ENCODE measurements at regions not wholly inside any gene's neighbourhood (a gene's known extent, or its start where the extent isn't known, plus 50 kb on each side); places are given as distances from the start of the nearest gene placed in this dataset.
A peak's percentile ranks its signal among the peaks of the same experiment; 100 is the strongest.

DNA sequence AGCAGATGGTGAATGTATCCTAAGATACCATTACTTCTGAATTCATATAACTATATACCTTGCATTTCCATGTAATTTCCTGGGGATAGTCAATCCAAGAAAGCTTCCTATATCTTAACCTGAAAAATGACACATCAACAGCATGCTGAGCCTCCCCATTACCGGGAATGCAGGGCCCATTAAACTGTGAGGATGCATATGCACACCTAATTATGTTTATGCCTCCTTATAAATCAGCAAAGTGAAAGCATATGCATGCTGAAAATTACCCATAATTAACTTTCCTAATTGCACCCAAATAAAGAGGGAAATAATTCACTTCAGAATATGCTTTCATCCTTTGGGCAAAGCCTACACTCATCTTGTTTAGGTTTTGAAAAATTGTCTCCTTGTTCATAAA lies 663.0 kb downstream of the KCNA4 start:
- DNase-seq (ENCODE audit: low spot score): no peak

- DNase-seq (ENCODE audit: low spot score): no peak
Measured at GRCh38 chr11:29352273-29352795, 664.5 kb downstream of the KCNA4 start.

DNA sequence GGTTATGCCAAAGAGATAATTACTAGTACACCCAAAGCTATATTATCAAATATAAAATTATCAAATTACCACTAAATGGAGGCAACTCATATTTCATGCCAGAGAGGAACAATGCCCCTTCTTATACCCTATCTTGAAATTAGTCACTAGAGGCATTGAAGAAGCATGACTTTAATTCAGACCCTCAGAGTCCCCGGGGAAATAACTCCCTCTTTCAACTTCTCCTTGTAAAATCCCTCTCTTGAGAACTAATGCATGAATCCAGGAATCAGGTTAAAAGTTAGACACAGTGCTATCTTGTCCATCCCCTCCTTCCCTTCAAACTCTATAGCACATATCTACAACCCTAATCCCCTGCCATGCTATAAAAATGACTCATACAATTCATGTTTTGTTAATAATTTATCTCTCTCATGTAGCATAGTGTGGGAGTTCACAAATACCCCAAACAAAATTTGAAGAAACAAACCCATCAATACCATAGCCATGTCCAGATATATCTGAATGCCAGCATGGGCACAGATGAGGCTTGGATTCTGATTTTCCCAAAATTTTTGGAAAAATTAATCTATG lies 665.4 kb downstream of the KCNA4 start:
- no peak for DNase-seq (ENCODE audit: low spot score)

DNA sequence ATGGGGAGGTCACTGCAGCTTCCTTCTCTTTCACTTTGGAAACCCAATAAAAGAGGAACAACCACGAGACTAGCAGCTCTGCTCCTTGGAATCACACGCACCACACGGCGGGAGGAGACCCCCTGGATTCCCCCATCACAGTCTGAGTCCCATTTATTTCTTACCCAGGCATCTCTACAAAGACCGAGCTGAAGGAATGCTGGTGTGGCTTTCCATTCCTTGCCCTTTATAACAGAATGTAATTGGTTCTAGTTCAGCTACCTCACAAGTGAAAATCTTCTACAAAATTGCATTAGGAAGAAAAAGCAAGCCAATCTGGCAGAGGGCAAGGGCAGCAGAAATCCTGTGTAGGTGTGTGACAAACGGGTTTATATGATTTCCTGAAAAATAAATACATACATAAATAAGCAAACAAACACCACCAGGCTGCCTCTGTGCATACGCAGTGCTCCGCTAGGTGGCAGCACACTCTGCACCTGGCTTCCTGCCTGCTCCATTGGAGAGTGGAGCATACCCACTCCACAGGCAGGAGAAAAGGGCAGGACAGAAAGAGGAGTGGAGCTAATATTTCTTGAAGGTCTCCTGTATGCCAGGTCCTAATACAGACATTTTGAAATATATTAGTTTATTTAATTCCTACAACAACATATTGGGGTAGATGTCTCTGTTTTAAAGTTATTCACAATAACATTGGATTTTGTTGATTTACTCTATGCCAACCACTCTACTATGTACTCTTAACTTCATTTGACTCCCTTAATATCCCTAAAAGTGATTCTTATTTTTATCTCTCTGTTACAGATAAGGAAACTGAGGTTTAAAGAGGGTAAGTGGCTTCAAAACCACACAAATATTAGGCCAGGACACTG lies 673.1 kb downstream of the KCNA4 start:
- DNase-seq (ENCODE audit: low spot score): peak; percentile 75

GRCh38 chr11:29336727-29337575 lies 679.9 kb downstream of the KCNA4 start:
- DNase-seq (ENCODE audit: low spot score): peak; percentile 15

GRCh38 chr11:29334776-29335130 lies 682.1 kb downstream of the KCNA4 start:
- DNase-seq (ENCODE audit: low spot score): no peak

GRCh38 chr11:29333993-29334775 lies 682.6 kb downstream of the KCNA4 start:
- peak; percentile 65 for DNase-seq (ENCODE audit: low spot score)

- DNase-seq (ENCODE audit: low spot score): no peak
Measured at GRCh38 chr11:29331451-29332010, 685.3 kb downstream of the KCNA4 start.

- peak; percentile 48 for DNase-seq (ENCODE audit: low spot score)
Measured at GRCh38 chr11:29328961-29329441, 687.8 kb downstream of the KCNA4 start.

DNA sequence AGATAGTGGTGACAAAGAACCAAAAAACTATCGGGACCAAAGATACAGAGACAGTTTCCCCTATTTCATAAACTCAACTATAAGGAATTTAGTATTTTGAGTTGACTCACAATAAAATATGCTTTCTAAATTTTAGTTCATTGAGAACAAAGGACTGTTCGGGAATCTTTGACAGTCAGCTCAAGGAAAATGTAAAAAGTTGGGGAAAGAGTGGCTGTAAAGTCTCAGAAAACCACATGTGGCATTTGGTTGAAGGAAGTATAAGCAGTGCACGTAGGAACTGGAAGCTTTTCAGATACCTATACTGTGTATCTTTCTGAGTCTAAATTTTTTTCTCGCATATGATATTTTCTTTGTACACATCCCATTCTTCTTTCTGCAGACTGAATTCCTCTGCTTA lies 688.9 kb downstream of the KCNA4 start:
- DNase-seq (ENCODE audit: low spot score): no peak

DNA sequence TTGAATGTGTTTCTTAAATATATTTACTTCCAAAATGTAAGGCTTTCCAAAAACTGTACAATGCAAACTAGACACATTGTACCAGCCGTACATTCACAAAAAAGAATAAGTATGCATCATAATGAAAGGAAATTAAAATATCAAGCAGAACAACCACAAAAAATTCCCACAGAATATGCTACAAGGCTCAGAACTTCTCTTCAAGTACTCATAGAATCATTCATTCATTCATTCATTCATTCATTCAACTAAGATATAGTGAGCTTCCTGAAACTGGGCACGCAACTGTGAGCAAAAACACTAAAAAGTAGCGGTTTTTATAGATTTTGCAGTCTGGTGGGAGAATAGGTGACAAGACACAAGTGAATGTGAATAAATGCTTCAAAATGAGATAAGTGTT lies 690.1 kb downstream of the KCNA4 start:
- DNase-seq (ENCODE audit: low spot score): no peak

DNA sequence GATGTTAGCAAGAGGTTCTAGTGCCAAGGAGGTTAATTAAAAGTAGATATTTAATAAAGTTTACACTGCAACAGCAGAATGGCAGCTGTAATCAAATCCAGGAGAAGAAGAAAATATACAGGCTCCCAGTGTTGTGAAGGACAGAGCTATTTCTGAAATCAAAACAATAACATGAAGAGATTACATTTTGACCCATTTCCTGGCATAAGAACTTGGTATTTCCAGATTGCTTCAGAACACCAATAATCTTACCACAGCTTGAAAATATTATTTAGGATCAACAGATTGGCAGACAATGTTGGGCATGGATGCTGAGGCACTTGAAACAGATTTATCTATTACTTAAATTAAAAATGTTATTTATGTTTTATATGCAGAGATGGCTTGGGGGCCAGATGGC lies 692.5 kb downstream of the KCNA4 start:
- DNase-seq (ENCODE audit: low spot score): no peak

- DNase-seq (ENCODE audit: low spot score): no peak
Measured at GRCh38 chr11:29321293-29322132, 695.3 kb downstream of the KCNA4 start.

DNA sequence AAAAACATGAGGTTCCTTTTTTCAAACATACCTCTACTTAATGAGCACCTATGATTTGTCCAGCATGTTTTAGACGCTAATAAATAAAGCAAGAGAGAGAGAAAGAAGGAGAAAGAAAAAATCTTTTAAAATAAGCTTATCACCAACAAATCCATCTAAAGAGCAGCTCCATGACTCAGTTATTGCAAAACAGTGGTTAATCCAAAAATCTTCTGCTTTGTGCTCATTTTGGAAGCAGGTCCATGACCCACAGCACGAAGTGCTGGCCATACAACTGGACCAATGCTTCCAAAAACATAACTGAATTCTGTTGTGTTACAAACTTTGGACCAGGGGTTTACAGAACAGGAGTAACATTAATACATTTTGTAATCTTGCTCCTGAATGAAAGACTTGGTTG lies 696.6 kb downstream of the KCNA4 start:
- DNase-seq (ENCODE audit: low spot score): no peak

DNA sequence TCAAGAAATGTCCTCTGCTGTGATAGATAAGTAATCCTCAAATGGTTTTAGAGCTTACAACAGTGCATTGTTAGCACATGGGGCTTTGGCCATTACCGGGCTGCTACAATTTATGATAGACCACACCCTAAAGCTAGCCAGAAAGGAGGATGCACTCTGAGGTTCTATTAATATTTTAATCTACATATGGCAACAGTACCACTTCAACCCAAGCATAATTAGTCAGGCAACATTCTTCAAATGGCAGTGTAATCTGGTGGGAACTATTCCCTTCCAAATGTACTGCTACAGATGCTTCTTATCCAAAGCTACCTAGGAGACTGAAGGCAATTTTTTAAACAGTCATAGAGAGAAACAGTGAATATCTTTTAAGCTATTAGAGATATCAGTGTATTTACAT lies 697.6 kb downstream of the KCNA4 start:
- no peak for DNase-seq (ENCODE audit: low spot score)

- no peak for DNase-seq (ENCODE audit: low spot score)
Measured at GRCh38 chr11:29318134-29318845, 698.5 kb downstream of the KCNA4 start.

DNA sequence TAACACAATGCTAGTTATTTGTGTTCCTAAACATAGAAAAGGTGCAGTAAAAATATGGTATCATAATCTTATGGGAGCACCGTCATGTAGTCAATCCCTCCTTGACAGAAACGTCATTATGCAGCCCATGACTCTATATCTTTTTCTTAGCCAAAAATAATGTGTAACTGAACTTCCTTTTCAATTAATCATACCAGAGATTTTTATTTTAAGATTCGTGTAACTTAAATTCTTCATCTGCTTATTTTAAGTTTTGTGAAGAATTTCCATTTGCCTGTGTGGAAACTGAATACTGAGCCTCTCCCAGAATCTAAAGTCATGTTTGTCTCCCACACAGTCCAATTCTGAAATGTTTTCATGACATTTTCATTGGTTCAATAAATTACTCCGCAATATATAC lies 699.1 kb downstream of the KCNA4 start:
- DNase-seq (ENCODE audit: low spot score): no peak

DNA sequence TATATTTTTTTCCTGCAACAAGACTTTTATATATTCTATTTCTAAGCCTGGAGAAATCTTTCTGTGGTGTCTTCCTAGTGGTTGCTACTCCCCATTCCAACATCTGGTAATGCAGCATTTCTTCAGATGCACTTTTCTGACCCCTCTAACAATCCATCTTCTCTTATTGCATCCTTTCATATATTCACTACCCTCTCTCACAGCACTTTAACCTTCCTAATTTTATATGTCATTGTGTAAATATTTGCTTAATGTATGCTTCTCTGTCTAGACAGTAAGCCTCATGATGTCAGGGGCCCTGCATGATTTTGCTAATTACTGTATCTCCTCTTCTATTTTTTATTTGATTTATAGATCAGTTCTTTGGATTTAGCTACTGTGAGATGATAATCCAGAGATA lies 701.6 kb downstream of the KCNA4 start:
- no peak for DNase-seq (ENCODE audit: low spot score)

DNA sequence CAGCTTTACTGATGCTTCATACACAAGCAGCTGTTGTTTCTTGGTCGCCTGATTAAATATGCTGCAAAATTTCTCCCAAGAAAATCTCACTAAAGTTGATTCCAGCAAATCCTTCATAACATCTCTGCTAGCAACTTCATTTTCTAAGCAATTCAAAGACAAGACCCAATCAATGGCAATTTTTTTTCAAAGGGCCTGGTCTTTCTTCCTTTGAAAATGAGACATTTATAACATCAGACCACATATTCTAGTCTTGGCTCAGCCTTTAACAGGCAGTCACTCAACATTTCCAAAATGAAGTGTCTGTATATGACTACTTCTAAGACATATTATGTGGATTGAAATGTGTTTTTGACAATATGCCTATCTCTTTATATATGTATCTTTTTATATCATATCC lies 702.6 kb downstream of the KCNA4 start:
- DNase-seq (ENCODE audit: low spot score): no peak

- no peak for DNase-seq (ENCODE audit: low spot score)
Measured at GRCh38 chr11:29312812-29313211, 704.0 kb downstream of the KCNA4 start.

Data from Ammon's horn (tissue), 1 donor.